ENCODE measurements at regions not wholly inside any gene's neighbourhood (a gene's known extent, or its start where the extent isn't known, plus 50 kb on each side); places are given as distances from the start of the nearest gene placed in this dataset.
"Not testable (repeated sequence)": the region's sequence is repeated elsewhere in the genome, so short reads cannot be mapped to it uniquely, and the experiment has no call there.

DNA sequence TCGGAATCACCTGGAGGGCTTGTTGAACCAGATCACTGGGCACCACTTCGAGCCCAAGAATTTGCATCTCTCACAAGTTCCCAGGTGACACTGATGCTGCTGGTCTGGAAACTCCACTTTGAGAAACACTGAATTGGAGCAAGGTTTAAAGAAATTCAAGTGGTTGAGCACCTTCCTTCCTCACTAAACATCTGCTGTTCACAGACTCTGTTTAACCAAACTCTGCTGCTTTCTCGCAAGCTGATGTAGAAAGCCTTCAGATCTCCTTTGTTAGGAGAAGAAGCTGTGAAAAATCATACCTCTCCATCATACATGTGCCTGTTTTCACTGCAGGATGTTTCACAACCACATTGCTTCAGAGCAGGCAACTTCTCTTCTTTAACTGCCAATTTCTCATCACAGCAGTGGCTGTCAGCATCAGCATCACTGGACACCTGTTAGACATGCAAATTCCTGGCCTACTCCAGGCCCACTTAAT lies 87.5 kb upstream of the TOP1 start:
- DNase-seq: peak in 1 of 3 experiments; percentile 37

- no peak for DNase-seq
Observed at GRCh38 chr20:40942006-40942405, 86.6 kb upstream of the TOP1 start.

DNA sequence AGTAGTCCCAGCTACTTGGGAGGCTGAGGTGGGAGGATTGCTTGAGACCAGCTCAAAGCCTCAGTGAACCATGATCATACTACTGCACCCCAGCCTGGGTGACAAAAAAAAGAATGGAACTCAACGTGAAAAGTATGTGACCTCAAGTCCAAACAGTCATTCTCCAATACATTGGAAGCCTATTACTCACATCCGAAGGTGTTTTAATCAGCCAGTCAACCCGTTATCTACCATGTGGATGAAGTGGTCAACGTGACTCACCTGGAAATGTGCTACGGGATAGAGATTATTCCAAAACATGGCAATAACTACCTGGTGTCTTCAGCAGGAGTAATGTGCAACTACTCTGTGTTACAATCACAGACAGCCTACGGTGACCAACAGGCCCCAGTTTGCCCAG lies 85.8 kb upstream of the TOP1 start:
- DNase-seq: no peak

GRCh38 chr20:40943591-40943990 lies 85.0 kb upstream of the TOP1 start:
- DNase-seq: peak in 1 of 3 experiments; percentile 22

DNA sequence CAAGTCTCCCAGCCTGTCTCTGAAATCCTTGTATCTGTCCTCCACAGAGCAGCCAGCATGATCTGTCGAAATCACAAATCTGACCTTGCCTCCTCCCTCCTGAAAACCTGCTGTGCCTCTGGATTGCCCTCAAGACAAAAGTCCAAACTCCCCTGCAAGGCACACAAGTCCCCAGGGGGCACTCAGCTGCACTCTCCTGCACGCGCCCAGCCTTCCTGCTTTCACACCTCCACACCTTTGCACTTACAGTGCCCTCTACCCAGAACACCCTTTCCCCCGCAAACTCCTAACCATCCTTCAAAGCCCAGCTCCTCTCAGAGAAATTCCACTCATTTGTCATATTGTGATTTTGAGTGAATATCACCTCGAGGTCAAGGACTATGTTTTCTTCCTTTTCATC lies 83.4 kb upstream of the TOP1 start:
- DNase-seq: peak in 1 of 3 experiments; percentile 52

GRCh38 chr20:40945754-40946450 lies 82.7 kb upstream of the TOP1 start:
- DNase-seq: peak; percentile 41 to 80 (median 50)

GRCh38 chr20:40946451-40946850 lies 82.2 kb upstream of the TOP1 start:
- no peak for DNase-seq

DNA sequence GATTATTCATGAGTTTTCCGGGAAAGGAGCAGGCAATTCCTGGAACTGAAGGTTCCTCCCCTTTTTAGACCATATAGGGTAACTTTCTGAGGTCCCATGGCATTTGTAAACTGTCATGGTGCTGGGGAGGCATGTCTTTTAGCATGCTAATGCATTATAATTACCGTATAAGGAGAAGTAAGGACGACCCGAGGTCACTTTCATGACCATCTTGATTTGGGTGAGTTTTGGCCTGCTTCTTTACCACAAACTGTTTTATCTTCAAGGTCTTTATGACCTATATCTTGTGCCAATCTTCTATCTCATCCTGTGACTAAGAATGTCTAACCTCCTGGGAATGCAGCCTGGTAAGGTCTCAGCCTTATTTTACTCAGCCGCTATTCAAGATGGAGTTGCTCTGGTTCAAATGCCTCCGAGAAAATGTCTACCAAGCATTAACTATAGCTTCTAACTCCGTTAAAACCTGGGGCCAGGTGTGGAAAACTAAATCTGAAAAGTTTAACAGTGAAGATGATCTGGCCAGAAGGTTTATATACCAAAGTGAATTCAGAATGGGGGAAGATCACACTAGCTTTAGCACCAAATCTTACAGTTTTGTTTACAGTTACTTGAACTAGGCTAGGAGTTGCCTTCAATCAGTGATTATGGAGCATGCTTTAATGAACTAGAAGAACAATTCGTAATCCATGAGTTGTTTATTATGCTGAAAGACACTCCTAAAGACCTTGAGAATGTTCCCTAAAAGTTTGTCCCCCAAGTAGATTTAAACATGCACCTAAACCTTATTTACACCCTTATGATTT lies 80.0 kb upstream of the TOP1 start:
- no peak for DNase-seq

GRCh38 chr20:40949346-40949745 lies 79.3 kb upstream of the TOP1 start:
- no peak for DNase-seq

DNA sequence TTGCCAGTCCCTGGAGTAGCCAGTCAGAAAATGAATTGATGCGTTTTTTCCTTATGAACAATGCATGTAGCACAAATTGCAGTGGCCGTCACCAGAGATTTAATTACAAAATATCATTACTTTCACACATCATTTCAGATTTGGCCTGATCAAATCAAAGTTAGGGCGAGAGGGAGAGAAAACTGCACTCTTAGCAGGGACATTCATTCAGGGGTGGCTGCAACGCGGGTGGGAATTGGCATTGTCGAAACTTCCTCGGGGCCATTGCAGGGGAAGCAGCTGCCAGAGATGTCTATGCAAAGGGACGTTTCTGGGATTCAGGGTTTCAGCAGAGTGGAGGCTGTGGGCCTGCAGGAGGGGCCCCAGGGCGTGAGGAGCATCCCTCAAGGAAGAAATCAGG lies 76.5 kb upstream of the TOP1 start:
- no peak for DNase-seq

DNA sequence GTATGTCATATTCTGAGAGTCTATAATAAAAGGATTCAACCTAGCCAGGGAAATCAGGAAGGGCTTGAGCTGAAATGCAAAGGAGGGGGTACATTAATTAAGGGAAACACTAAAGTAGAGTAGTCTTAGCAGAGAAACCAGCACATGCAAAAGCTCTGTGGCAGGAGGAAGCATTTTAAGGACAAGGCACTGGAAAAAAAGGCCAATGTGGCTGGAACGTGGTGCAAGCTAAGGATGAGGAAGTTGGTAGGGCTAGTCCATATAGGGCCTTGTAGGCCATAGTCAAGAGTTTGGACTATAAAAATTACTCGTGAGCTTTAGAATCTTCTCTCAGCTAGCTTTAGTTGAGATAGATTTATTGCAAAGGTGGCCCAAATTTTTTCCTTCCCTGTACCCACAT lies 75.2 kb upstream of the TOP1 start:
- no peak for DNase-seq

- no peak for DNase-seq
Observed at GRCh38 chr20:40953856-40954255, 74.8 kb upstream of the TOP1 start.

DNA sequence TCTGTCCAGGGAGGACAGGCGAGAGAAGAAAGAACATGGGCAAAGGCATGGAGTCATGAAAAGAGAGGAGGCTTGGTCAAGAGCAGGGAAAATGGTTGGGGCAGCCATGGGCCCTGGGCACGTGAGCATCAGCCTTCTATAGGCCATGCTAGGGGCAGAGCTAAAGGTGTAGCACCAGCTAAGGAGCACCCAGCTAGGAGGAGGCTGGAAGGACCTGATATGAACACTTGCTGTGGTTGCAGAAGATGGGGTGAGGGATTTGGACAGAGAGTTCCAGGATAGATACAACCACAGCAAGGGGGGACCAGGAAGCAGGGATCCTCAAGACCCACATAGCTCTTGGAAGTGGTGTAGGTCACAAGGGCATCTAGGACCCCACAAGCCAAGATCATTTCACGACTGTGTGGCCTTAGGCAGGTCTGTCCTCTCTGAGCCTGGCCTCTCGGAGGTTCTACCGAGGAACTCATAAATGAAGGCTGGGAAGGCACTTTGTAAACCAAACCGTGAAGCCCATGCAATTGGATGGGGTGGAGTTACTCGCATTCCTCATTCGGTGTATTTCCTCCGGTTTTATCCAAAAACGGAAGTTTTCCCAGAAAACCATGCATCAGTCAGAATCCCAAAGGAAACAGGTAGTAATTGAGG lies 74.0 kb upstream of the TOP1 start:
- DNase-seq: no peak

DNA sequence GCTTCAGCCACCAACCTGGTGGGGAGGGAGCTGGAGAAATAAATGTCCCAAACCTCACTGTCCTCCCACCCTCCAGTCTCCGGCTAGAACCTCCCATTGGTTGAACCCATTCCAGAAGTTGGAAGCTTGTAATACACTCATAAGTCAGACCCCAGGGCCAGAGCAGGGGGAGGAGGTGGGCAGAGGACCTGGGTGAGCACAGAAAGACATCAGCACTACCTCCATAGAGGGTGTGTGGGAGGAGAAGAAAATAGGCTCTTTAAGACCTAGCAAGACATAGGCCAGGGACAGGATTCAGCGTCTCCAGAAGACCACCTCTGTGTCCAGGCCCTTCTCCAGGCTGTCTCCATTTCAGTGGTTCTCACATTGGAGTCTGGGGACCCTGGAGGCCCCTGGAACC lies 73.3 kb upstream of the TOP1 start:
- DNase-seq: no peak

- DNase-seq: not testable (repeated sequence)
Observed at GRCh38 chr20:40955826-40956225, 72.8 kb upstream of the TOP1 start.

DNA sequence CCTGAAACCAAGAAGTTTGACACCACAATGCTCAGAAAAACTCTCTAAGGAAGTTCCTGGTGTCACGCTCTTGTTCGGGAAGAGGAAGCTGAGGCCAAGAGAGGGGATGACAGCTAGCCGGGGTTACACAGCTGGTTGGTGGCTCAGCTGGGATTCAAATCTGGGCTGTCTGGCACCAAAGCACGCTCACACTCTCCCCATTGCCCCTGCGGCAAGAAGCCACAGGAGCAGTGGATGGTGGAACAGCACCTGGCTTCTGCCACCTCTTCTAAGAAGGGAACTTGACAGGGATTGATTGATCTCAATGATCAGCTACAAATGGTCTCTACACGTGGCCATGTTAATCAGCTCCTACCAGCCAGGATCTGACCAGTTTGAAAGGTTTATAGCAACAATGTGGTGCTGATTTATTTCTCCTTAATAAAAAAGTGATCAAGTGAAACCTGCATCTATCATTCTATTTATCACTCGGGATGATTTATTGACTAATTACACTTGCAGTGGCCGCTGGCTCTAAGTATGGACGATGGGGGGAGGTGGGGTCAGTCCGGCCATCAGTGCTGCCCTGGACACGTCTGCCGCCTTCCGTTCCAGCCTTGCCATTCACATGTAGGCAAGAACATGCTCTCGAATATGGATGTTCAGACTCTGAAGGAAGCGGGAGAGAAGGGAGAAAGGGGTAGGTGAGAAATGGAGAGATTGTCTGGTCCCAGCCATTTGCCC lies 71.9 kb upstream of the TOP1 start:
- DNase-seq: peak in 2 of 3 experiments; percentile 17 to 76

GRCh38 chr20:40957265-40957760 lies 71.3 kb upstream of the TOP1 start:
- no peak for DNase-seq

DNA sequence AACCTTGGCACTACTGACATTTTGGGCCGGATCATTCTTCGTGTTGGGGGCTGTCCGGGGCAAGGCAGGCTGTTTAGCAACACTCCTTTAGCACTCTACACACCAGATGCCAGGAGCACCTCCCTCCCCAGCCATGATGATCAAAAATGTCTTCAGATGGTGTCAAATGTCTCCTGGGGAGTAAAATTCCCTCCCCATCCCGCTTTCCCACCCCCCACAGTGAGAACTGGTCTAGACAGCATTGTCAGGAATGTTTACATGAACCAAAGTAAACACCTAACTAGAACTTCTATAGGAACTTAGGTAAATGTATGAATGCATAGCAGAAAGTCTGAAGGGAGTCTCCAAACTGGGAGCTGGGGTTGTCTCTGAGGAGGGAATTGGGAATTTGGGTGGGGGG lies 70.0 kb upstream of the TOP1 start:
- DNase-seq: peak in 1 of 3 experiments; percentile 20

- no peak for DNase-seq
Observed at GRCh38 chr20:40959325-40960092, 69.1 kb upstream of the TOP1 start.

DNA sequence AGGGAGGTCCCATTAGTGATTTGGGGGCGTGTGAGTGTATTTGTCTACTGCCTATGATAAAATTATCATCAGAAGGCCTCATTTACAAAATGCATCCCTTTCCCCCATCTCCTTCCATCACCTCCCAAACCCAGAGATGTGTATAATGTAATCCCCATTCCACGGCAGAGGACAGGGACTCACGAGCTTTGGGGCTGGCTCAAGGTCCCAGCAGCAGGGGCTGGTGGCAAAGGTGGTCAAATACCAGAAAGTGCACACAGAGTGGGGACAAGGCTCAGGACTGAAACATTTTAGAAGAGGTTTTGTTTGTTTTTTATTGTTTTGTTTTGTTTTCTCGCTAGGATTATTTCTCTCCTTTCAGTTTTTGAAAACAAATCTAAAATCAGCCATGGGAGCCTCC lies 68.5 kb upstream of the TOP1 start:
- no peak for DNase-seq

GRCh38 chr20:40960521-40960956 lies 68.1 kb upstream of the TOP1 start:
- no peak for DNase-seq

- DNase-seq: no peak
Observed at GRCh38 chr20:40961176-40961575, 67.4 kb upstream of the TOP1 start.

Measured in NCI-H1417 (cell line).